KMS-11 (cell line): ENCODE measurements at regions not wholly inside any gene's neighbourhood (a gene's known extent, or its start where the extent isn't known, plus 50 kb on each side); places are given as distances from the start of the nearest gene placed in this dataset.

Source experiments
- H2AFZ ChIP-seq: fragments of 200-600 bp; sonication (generic); 2 replicates; pipeline ENCODE4 v1.6.1; 2016; ENCODE audit warnings: antibody characterized with exemption, mixed run types, low read depth
- H3K27ac ChIP-seq: fragments of 200-600 bp; sonication (generic); 2 replicates; pipeline ENCODE4 v1.6.1; 2016; ENCODE audit warnings: mild to moderate bottlenecking, mixed run types
- H3K27me3 ChIP-seq: fragments of 200-600 bp; sonication (generic); 2 replicates; pipeline ENCODE4 v1.6.1; 2017; ENCODE audit warnings: mild to moderate bottlenecking, low read depth, mixed run types, moderate library complexity; ENCODE audit not compliant: insufficient read depth
- H3K36me3 ChIP-seq: fragments of 200-600 bp; sonication (generic); 2 replicates; pipeline ENCODE4 v1.6.1; 2017; ENCODE audit warnings: mild to moderate bottlenecking, mixed run types; ENCODE audit not compliant: insufficient read depth
- H3K4me1 ChIP-seq: fragments of 200-600 bp; sonication (generic); 2 replicates; pipeline ENCODE4 v1.6.1; 2016; ENCODE audit warnings: mild to moderate bottlenecking, low read depth, mixed run types; ENCODE audit not compliant: poor library complexity, severe bottlenecking
- H3K4me2 ChIP-seq: fragments of 200-600 bp; sonication (generic); 2 replicates; pipeline ENCODE4 v1.7.0; 2016; ENCODE audit warnings: mild to moderate bottlenecking, mixed run types
- H3K4me3 ChIP-seq: fragments of 200-600 bp; sonication (generic); IDR thresholded peaks from 2 replicates; pipeline ENCODE4 v1.6.1; 2017; ENCODE audit warnings: low read depth, low read length, mixed read lengths; ENCODE audit not compliant: insufficient read depth
- H3K79me2 ChIP-seq: fragments of 200-600 bp; sonication (generic); 2 replicates; pipeline ENCODE4 v1.6.1; 2016; ENCODE audit warnings: low read depth, mixed run types; ENCODE audit not compliant: insufficient read depth
- H3K9ac ChIP-seq: fragments of 200-600 bp; sonication (generic); 2 replicates; pipeline ENCODE4 v1.6.1; 2016; ENCODE audit warnings: mild to moderate bottlenecking, mixed run types
- H4K20me1 ChIP-seq: fragments of 200-600 bp; sonication (generic); 2 replicates; pipeline ENCODE4 v1.6.1; 2016; ENCODE audit warnings: mild to moderate bottlenecking, mixed run types; ENCODE audit not compliant: insufficient read depth
- CTCF ChIP-seq: fragments of 200-600 bp; sonication (generic); conservative IDR thresholded peaks from 2 replicates; pipeline ENCODE4 v1.6.1; 2017; ENCODE audit warnings: low read depth, mild to moderate bottlenecking, antibody characterized with exemption, low read length, moderate library complexity, mixed read lengths

GRCh38 chr13:76440568-76440967 lies 445.6 kb downstream of the KCTD12 start:
- Histone ChIP-seq H3K4me3 (no peak overlapping the region), H3K36me3 (no peaks in the 10 kb centered on the region), H3K4me1 (no peaks in the 10 kb centered on the region), H4K20me1 (no peaks in the 10 kb centered on the region), H2AFZ (no peak overlapping the region), H3K79me2 (no peaks in the 10 kb centered on the region), H3K27ac (no peak overlapping the region), H3K9ac (no peak overlapping the region), H3K27me3 (no peaks in the 10 kb centered on the region), H3K4me2 (no peak overlapping the region)
- TF ChIP-seq CTCF = no peak

GRCh38 chr13:76439546-76439945 lies 446.7 kb downstream of the KCTD12 start:
- Histone ChIP-seq H3K27me3 (no peaks in the 10 kb centered on the region), H3K4me2 (no peak overlapping the region), H3K4me3 (no peak overlapping the region), H3K79me2 (no peaks in the 10 kb centered on the region), H3K27ac (no peak overlapping the region), H3K36me3 (no peaks in the 10 kb centered on the region), H3K4me1 (no peaks in the 10 kb centered on the region), H4K20me1 (no peaks in the 10 kb centered on the region), H2AFZ (no peak overlapping the region), H3K9ac (no peak overlapping the region)
- no peak for TF ChIP-seq CTCF

- no peak overlapping the region for H3K9ac ChIP-seq
- no peaks in the 10 kb centered on the region for H4K20me1 ChIP-seq
- H3K36me3 ChIP-seq = no peaks in the 10 kb centered on the region
- no peaks in the 10 kb centered on the region for H3K79me2 ChIP-seq
- no peak for TF ChIP-seq CTCF
- no peak overlapping the region for H3K27ac ChIP-seq
- H3K4me2 ChIP-seq = no peak overlapping the region
- H3K4me3 ChIP-seq = no peak overlapping the region
- no peak overlapping the region for H2AFZ ChIP-seq
- H3K4me1 ChIP-seq = no peaks in the 10 kb centered on the region
- no peaks in the 10 kb centered on the region for H3K27me3 ChIP-seq
Observed at GRCh38 chr13:76438050-76438449, 448.2 kb downstream of the KCTD12 start.

- no peak overlapping the region for H2AFZ ChIP-seq
Observed at GRCh38 chr13:76425935-76426334, 460.3 kb downstream of the KCTD12 start.

More at GRCh38 chr13:76425935-76426334, 460.3 kb downstream of the KCTD12 start:
- H3K9ac ChIP-seq = no peak overlapping the region
- no peak overlapping the region for H3K27ac ChIP-seq
- no peaks in the 10 kb centered on the region for H3K79me2 ChIP-seq
- H3K4me1 ChIP-seq = no peaks in the 10 kb centered on the region
- H3K36me3 ChIP-seq = no peaks in the 10 kb centered on the region
- H3K4me3 ChIP-seq = no peak overlapping the region
- H4K20me1 ChIP-seq = no peaks in the 10 kb centered on the region
- no peaks in the 10 kb centered on the region for H3K27me3 ChIP-seq
- no peak for TF ChIP-seq CTCF
- no peak overlapping the region for H3K4me2 ChIP-seq
